Fibroblast of mammary gland (primary cell): ENCODE measurements at regions not wholly inside any gene's neighbourhood (a gene's known extent, or its start where the extent isn't known, plus 50 kb on each side); places are given as distances from the start of the nearest gene placed in this dataset.
A peak's percentile ranks its signal among the peaks of the same experiment; 100 is the strongest.

Experiments
- DNase-seq: peaks from one replicate; pipeline ENCODE4 v3.0.0-alpha.2; 2010; ENCODE audit warnings: low read depth
- H3K4me3 ChIP-seq: 2 replicates; pipeline ENCODE4 v1.5.1; 2011; ENCODE audit warnings: low read depth, mild to moderate bottlenecking, low read length, moderate library complexity; ENCODE audit not compliant: control insufficient read depth
- CTCF ChIP-seq: conservative IDR thresholded peaks from 2 replicates; pipeline ENCODE4 v1.5.1; 2011; ENCODE audit warnings: low read depth, low read length, inconsistent platforms; ENCODE audit not compliant: control insufficient read depth, insufficient read depth

DNA sequence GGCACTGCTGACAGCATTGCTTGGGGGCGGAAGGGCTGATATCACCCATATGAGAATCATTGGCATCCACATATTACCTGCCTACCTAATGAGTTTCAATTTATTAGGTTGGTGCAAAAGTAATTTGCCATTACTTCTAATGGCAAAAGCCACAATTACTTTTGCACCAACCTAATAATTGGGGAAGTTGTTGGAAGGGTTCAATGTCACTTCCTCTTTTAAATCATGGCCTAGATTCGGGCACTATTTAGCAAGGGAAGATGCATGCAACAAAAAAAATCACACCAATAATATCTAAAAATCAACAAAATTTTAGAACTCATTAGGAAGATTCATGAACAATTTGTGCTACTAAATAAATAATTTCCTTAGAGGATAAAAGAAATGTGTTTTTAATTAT lies 56.0 kb upstream of the AGTR1 start:
- DNase-seq: no peak
- TF ChIP-seq CTCF: no peak
- H3K4me3 ChIP-seq: no peak overlapping the region

DNA sequence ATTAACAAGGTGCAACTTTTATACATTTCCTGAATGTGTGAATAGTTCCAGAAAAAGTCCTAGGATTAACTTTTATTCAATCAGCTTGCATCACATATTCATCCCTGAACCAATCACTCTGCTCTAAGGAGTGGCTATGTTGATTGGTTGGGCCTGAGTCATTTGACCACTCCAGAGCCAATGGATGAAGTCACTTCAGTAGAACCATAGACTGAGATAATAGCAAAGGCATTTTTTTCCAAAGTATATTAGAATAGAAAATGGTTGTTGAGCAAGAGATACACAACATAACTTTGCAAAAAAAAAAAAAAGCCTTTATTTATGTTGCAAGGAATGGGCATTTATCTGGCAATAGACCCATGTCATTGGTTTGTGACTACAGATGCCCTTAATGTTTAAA lies 55.5 kb upstream of the AGTR1 start:
- no peak for TF ChIP-seq CTCF
- peak; percentile 61 for DNase-seq
- no peak overlapping the region for H3K4me3 ChIP-seq

GRCh38 chr3:148642616-148643015 lies 55.1 kb upstream of the AGTR1 start:
- H3K4me3 ChIP-seq: no peak overlapping the region
- DNase-seq: peak; percentile 82
- no peak for TF ChIP-seq CTCF

- no peak overlapping the region for H3K4me3 ChIP-seq
- no peak for TF ChIP-seq CTCF
- peak; percentile 88 for DNase-seq
Measured at GRCh38 chr3:148643389-148643840, 54.3 kb upstream of the AGTR1 start.

DNA sequence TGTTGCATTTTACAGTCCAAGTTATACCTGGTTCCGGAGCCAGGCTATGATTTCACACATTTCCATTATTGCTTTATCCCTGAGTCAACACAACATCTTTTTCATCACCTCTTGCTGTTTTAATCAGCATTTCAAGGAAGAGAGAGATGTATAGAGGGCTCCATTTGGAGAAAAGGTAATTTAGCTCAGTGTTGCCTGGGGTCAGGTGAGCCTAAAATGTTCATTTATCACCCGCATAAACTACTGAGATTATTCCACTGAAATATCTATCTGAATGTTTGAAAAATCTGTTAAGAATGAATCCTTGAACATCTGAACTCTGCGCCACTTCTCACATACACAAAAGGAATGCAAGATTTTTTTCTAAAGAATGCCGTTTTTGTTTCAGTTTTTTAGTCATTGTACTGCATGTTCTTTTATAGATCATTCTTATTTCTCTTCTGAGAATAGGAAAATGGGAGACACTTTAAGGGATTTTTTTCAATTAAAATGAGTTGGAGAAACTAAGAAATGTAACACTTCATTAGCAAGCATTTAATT lies 51.5 kb upstream of the AGTR1 start:
- no peak for TF ChIP-seq CTCF
- DNase-seq: peak; percentile 10

More for the DNA sequence above, 51.5 kb upstream of the AGTR1 start:
- no peak overlapping the region for H3K4me3 ChIP-seq
